ENCODE measurements at regions not wholly inside any gene's neighbourhood (a gene's known extent, or its start where the extent isn't known, plus 50 kb on each side); places are given as distances from the start of the nearest gene placed in this dataset.

- no peaks in the 10 kb centered on the region for H3K27me3 ChIP-seq
- H3K4me1 ChIP-seq, result no peaks in the 10 kb centered on the region
- no peak overlapping the region for H3K27ac ChIP-seq
- no peak for DNase-seq (ENCODE audit: low spot score in 2 of 2)
- H3K9me3 ChIP-seq, result peaks cover 0 to 13% of the 10 kb centered on the region in 2 donors
- intact Hi-C loops (cut with DNase I; ENCODE audit: low total_unique reads), result no loop called here
- no peaks in the 10 kb centered on the region for H3K36me3 ChIP-seq
- TF ChIP-seq CTCF (IDR thresholded peaks at IDR 0.05) (no peak), POLR2AphosphoS5 (IDR thresholded peaks at IDR 0.05) (no peak), POLR2A (IDR thresholded peaks at IDR 0.05) (no peak)
- H3K4me3 ChIP-seq, result no peak overlapping the region
These were observed 382.0 kb downstream of the MAGEB5 start for GRCh38 chrX:26597981-26598380.

DNA sequence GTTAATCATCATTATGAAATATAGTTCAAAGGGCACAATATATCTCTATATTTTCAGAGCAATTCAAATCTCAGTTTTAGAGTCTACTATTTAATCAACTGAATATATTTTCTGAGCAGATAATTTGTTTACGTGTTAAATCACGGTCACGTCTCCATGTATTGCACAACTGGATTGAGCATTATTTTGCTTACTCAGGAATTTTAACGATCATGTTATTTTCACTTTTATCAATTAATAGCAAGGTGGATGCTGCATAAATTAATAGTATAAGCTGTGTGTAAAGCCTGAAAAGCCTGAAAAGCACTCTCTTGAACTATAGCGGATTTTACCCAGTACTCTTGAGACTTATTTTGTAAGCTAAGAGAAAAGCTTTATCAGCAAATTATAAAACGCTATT lies 374.9 kb downstream of the MAGEB5 start:
- Histone ChIP-seq H3K27me3 (peaks cover 0 to 3% of the 10 kb centered on the region in 2 donors), H3K4me3 (no peak overlapping the region), H3K9me3 (peaks cover 0 to 13% of the 10 kb centered on the region in 2 donors), H3K4me1 (no peaks in the 10 kb centered on the region), H3K36me3 (no peaks in the 10 kb centered on the region), H3K27ac (no peak overlapping the region)
- intact Hi-C loops (cut with DNase I; ENCODE audit: low total_unique reads), result no loop called here
- no peak for TF ChIP-seq POLR2A (IDR thresholded peaks at IDR 0.05)
- TF ChIP-seq POLR2AphosphoS5 (IDR thresholded peaks at IDR 0.05), result no peak
- no peak for TF ChIP-seq CTCF (IDR thresholded peaks at IDR 0.05)
- no peak for DNase-seq (ENCODE audit: low spot score in 2 of 2)

GRCh38 chrX:26586570-26586969 lies 370.6 kb downstream of the MAGEB5 start:
- peaks cover 0 to 11% of the 10 kb centered on the region in 2 donors for H3K27me3 ChIP-seq
- no peak for DNase-seq (ENCODE audit: low spot score in 2 of 2)
- H3K4me1 ChIP-seq, result no peaks in the 10 kb centered on the region
- H3K36me3 ChIP-seq, result no peaks in the 10 kb centered on the region
- H3K4me3 ChIP-seq, result no peak overlapping the region
- TF ChIP-seq CTCF (IDR thresholded peaks at IDR 0.05), result no peak
- TF ChIP-seq POLR2A (IDR thresholded peaks at IDR 0.05), result no peak
- no peak for TF ChIP-seq POLR2AphosphoS5 (IDR thresholded peaks at IDR 0.05)
- H3K9me3 ChIP-seq, result no peaks in the 10 kb centered on the region
- H3K27ac ChIP-seq, result no peak overlapping the region
- intact Hi-C loops (cut with DNase I; ENCODE audit: low total_unique reads), result no loop called here

- Histone ChIP-seq H3K36me3 (no peaks in the 10 kb centered on the region), H3K4me1 (no peaks in the 10 kb centered on the region), H3K27ac (no peak overlapping the region), H3K4me3 (no peak overlapping the region), H3K27me3 (peaks cover 0 to 8% of the 10 kb centered on the region in 2 donors), H3K9me3 (no peaks in the 10 kb centered on the region)
- no peak for TF ChIP-seq POLR2A (IDR thresholded peaks at IDR 0.05)
- no peak for TF ChIP-seq POLR2AphosphoS5 (IDR thresholded peaks at IDR 0.05)
- TF ChIP-seq CTCF (IDR thresholded peaks at IDR 0.05), result no peak
- intact Hi-C loops (cut with DNase I; ENCODE audit: low total_unique reads), result no loop called here
- DNase-seq (ENCODE audit: low spot score in 2 of 2), result no peak
These were observed 365.1 kb downstream of the MAGEB5 start for GRCh38 chrX:26581091-26581490.

- intact Hi-C loops (cut with DNase I; ENCODE audit: low total_unique reads), result no loop called here
- H3K4me1 ChIP-seq, result no peaks in the 10 kb centered on the region
- peaks cover 0 to 8% of the 10 kb centered on the region in 2 donors for H3K27me3 ChIP-seq
- H3K27ac ChIP-seq, result no peak overlapping the region
- H3K4me3 ChIP-seq, result no peak overlapping the region
- H3K36me3 ChIP-seq, result no peaks in the 10 kb centered on the region
- no peak for DNase-seq (ENCODE audit: low spot score in 2 of 2)
- no peaks in the 10 kb centered on the region for H3K9me3 ChIP-seq
- TF ChIP-seq CTCF (IDR thresholded peaks at IDR 0.05) (no peak), POLR2A (IDR thresholded peaks at IDR 0.05) (no peak)
These were observed 364.1 kb downstream of the MAGEB5 start for GRCh38 chrX:26580021-26580420.
